ENCODE measurements at regions not wholly inside any gene's neighbourhood (a gene's known extent, or its start where the extent isn't known, plus 50 kb on each side); places are given as distances from the start of the nearest gene placed in this dataset.

- DNase-seq (ENCODE audit: low read depth in 2 of 2, low spot score in 1 of 2): no peak
Observed at GRCh38 chr13:107277911-107278310, 710.0 kb upstream of the ARGLU1 start.

GRCh38 chr13:107276936-107277335, 709.0 kb upstream of the ARGLU1 start:
- no peak for DNase-seq (ENCODE audit: low read depth in 2 of 2, low spot score in 1 of 2)

GRCh38 chr13:107275945-107276614, 708.1 kb upstream of the ARGLU1 start:
- no peak for DNase-seq (ENCODE audit: low read depth in 2 of 2, low spot score in 1 of 2)

GRCh38 chr13:107275312-107275711, 707.4 kb upstream of the ARGLU1 start:
- no peak for DNase-seq (ENCODE audit: low read depth in 2 of 2, low spot score in 1 of 2)

- DNase-seq (ENCODE audit: low read depth in 2 of 2, low spot score in 1 of 2): no peak
Observed at GRCh38 chr13:107271227-107271626, 703.3 kb upstream of the ARGLU1 start.

GRCh38 chr13:107266657-107267056, 698.7 kb upstream of the ARGLU1 start:
- DNase-seq (ENCODE audit: low read depth in 2 of 2, low spot score in 1 of 2): no peak

GRCh38 chr13:107258599-107259187, 690.8 kb upstream of the ARGLU1 start:
- no peak for DNase-seq (ENCODE audit: low read depth in 2 of 2, low spot score in 1 of 2)

GRCh38 chr13:107254392-107254791, 686.5 kb upstream of the ARGLU1 start:
- no peak for DNase-seq (ENCODE audit: low read depth in 2 of 2, low spot score in 1 of 2)

GRCh38 chr13:107252428-107252827, 684.5 kb upstream of the ARGLU1 start:
- DNase-seq (ENCODE audit: low read depth in 2 of 2, low spot score in 1 of 2): no peak

- no peak for DNase-seq (ENCODE audit: low read depth in 2 of 2, low spot score in 1 of 2)
Observed at GRCh38 chr13:107252021-107252420, 684.1 kb upstream of the ARGLU1 start.

GRCh38 chr13:107251341-107251740, 683.4 kb upstream of the ARGLU1 start:
- DNase-seq (ENCODE audit: low read depth in 2 of 2, low spot score in 1 of 2): no peak

- no peak for DNase-seq (ENCODE audit: low read depth in 2 of 2, low spot score in 1 of 2)
Observed at GRCh38 chr13:107250628-107251027, 682.7 kb upstream of the ARGLU1 start.

GRCh38 chr13:107244241-107244640, 676.3 kb upstream of the ARGLU1 start:
- DNase-seq (ENCODE audit: low read depth in 2 of 2, low spot score in 1 of 2): no peak

- no peak for DNase-seq (ENCODE audit: low read depth in 2 of 2, low spot score in 1 of 2)
Observed at GRCh38 chr13:107242138-107242537, 674.2 kb upstream of the ARGLU1 start.

- no peak for DNase-seq (ENCODE audit: low read depth in 2 of 2, low spot score in 1 of 2)
Observed at GRCh38 chr13:107241381-107241780, 673.4 kb upstream of the ARGLU1 start.

GRCh38 chr13:107239213-107239612, 671.3 kb upstream of the ARGLU1 start:
- no peak for DNase-seq (ENCODE audit: low read depth in 2 of 2, low spot score in 1 of 2)

- no peak for DNase-seq (ENCODE audit: low read depth in 2 of 2, low spot score in 1 of 2)
Observed at GRCh38 chr13:107238262-107238981, 670.5 kb upstream of the ARGLU1 start.

GRCh38 chr13:107234319-107235073, 666.6 kb upstream of the ARGLU1 start:
- no peak for DNase-seq (ENCODE audit: low read depth in 2 of 2, low spot score in 1 of 2)

- DNase-seq (ENCODE audit: low read depth in 2 of 2, low spot score in 1 of 2): no peak
Observed at GRCh38 chr13:107233541-107233940, 665.6 kb upstream of the ARGLU1 start.

- DNase-seq (ENCODE audit: low read depth in 2 of 2, low spot score in 1 of 2): no peak
Observed at GRCh38 chr13:107231944-107232343, 664.0 kb upstream of the ARGLU1 start.

- DNase-seq (ENCODE audit: low read depth in 2 of 2, low spot score in 1 of 2): no peak
Observed at GRCh38 chr13:107223867-107224266, 655.9 kb upstream of the ARGLU1 start.

- no peak for DNase-seq (ENCODE audit: low read depth in 2 of 2, low spot score in 1 of 2)
Observed at GRCh38 chr13:107222597-107222996, 654.7 kb upstream of the ARGLU1 start.
